Pancreas (tissue), 10 donors: ENCODE measurements at regions not wholly inside any gene's neighbourhood (a gene's known extent, or its start where the extent isn't known, plus 50 kb on each side); places are given as distances from the start of the nearest gene placed in this dataset.

Experiments used
- ATAC-seq, 4 donors: fragments of 200-7000 bp; cut with Tn5 transposase; one replicate each; pipeline versions ENCODE4 v1.8.0 to v1.9.1; 2020; ENCODE audit warnings: mild to moderate bottlenecking in 4 of 4, moderate library complexity in 4 of 4
- DNase-seq, 6 donors: peaks; one replicate each; pipeline ENCODE4 v3.0.0-alpha.2; 2020
- FAIRE-seq: peaks from 2 replicates; lab custom pipeline; 2012; peaks lifted over from hg19 to GRCh38; lab: Jason Lieb, UNC
- H3K27ac ChIP-seq, 4 donors: fragments of 200-600 bp; sonication (generic); 1 replicate in 3 of 4; 2 replicates in 1 of 4; pipeline versions ENCODE4 v1.5.0 to v1.8.0; 2020
- H3K27me3 ChIP-seq, 4 donors: fragments of 200-600 bp; one replicate each; pipeline ENCODE4 v1.8.0; 2021
- H3K36me3 ChIP-seq, 3 donors: fragments of 200-600 bp; sonication (generic) in 1 of 3; one replicate each; pipeline versions ENCODE4 v1.5.0 to v1.8.0; 2020 to 2021
- H3K4me1 ChIP-seq, 3 donors: fragments of 200-600 bp; one replicate each; pipeline ENCODE4 v1.8.0; 2021
- H3K4me3 ChIP-seq, 4 donors: fragments of 200-600 bp; sonication (generic) in 2 of 4; one replicate each; pipeline versions ENCODE4 v1.5.0 to v1.8.0; 2020 to 2021
- H3K9me3 ChIP-seq, 4 donors: fragments of 200-600 bp; one replicate each; pipeline ENCODE4 v1.8.0; 2021
- CTCF ChIP-seq, 4 donors: fragments of 200-600 bp; sonication (generic) in 3 of 4; IDR thresholded peaks; one replicate each; pipeline versions ENCODE4 v1.5.0 to v1.8.0; 2021; ENCODE audit warnings: antibody characterized with exemption in 4 of 4
- WGBS, 2 donors: extraction: QIAGEN DNeasy Blood & Tissue Kit; methylation state at CpG; one replicate each; pipeline ENCODE4 v1.1.7; 2013; 5-methylcytosine and 5-hydroxymethylcytosine counted together
- intact Hi-C, 3 donors: fragments of 100-400 bp; cut with DNase I; formaldehyde crosslinking; loops; one replicate each; pipeline versions ENCODE4 v1.11.1 to v1.14.2; 2022
- donor health status: healthy with polysubstance abuse.
- donor health status: DM: no; HTN: no; CAD: no; lungs with moderate emphysema.
- donor health status: DM: no; HTN: no; CAD: no.
- donor health status: control.
- donor health status: control.
- donor health status: Bipolar disorder and iron deficiency.
- donor health status: DM: yes; HTN: yes; CAD: no.
- donor health status: DM: no; HTN: no; CAD: no.
- donor health status: DM: no; HTN: no; CAD: no.
- donor health status: DM: yes; HTN: yes; CAD: no.

- H3K9me3 ChIP-seq = no peaks in the 10 kb centered on the region
- WGBS, 2 donors = 70 to 83% methylated on average over 3 of the region's 3 CpGs
- no peak overlapping the region for H3K4me3 ChIP-seq
- DNase-seq = no peak
- intact Hi-C loops = no loop called here
- TF ChIP-seq CTCF (IDR thresholded peaks at IDR 0.05) = no peak
- FAIRE-seq = no peak
- no peaks in the 10 kb centered on the region for H3K4me1 ChIP-seq
- no peak for ATAC-seq
- no peaks in the 10 kb centered on the region for H3K27me3 ChIP-seq
- H3K36me3 ChIP-seq = no peaks in the 10 kb centered on the region
- no peak overlapping the region for H3K27ac ChIP-seq
These were observed 365.1 kb upstream of the NOCT start for GRCh38 chr4:138650495-138650894.

- no peak for TF ChIP-seq CTCF (IDR thresholded peaks at IDR 0.05)
- H3K27ac ChIP-seq = no peak overlapping the region
- no peak overlapping the region for H3K4me3 ChIP-seq
- DNase-seq (no peak), FAIRE-seq (no peak), ATAC-seq (no peak)
- no peaks in the 10 kb centered on the region for H3K36me3 ChIP-seq
- no peaks in the 10 kb centered on the region for H3K9me3 ChIP-seq
- intact Hi-C loops = no loop called here
- H3K27me3 ChIP-seq = no peaks in the 10 kb centered on the region
- 88 to 91% methylated on average over 2 of the region's 2 CpGs for WGBS, 2 donors
- no peaks in the 10 kb centered on the region for H3K4me1 ChIP-seq
These were observed 368.1 kb upstream of the NOCT start for GRCh38 chr4:138647433-138647832.

- Histone ChIP-seq H3K9me3 (no peaks in the 10 kb centered on the region), H3K27ac (no peak overlapping the region), H3K36me3 (no peaks in the 10 kb centered on the region), H3K27me3 (no peaks in the 10 kb centered on the region), H3K4me1 (no peaks in the 10 kb centered on the region), H3K4me3 (no peak overlapping the region)
- TF ChIP-seq CTCF (IDR thresholded peaks at IDR 0.05) = no peak
- ATAC-seq (no peak), FAIRE-seq (no peak), DNase-seq (no peak)
- 54 to 81% methylated on average over 4 of the region's 4 CpGs for WGBS, 2 donors
- intact Hi-C loops = no loop called here
These were observed 369.2 kb upstream of the NOCT start for GRCh38 chr4:138646383-138646782.

- no peak for DNase-seq
- Histone ChIP-seq H3K27me3 (no peaks in the 10 kb centered on the region), H3K4me3 (no peak overlapping the region), H3K4me1 (no peaks in the 10 kb centered on the region), H3K9me3 (no peaks in the 10 kb centered on the region), H3K27ac (no peak overlapping the region), H3K36me3 (no peaks in the 10 kb centered on the region)
- FAIRE-seq = no peak
- ATAC-seq = no peak
- intact Hi-C loops = no loop called here
- TF ChIP-seq CTCF (IDR thresholded peaks at IDR 0.05) = no peak
- 60 to 76% methylated on average over 4 of the region's 4 CpGs for WGBS, 2 donors
These were observed 370.3 kb upstream of the NOCT start for GRCh38 chr4:138645289-138645688.

- WGBS, 2 donors = 34 to 36% methylated on average over 5 of the region's 5 CpGs
- H3K4me1 ChIP-seq = no peaks in the 10 kb centered on the region
- no peak overlapping the region for H3K27ac ChIP-seq
- ATAC-seq (no peak), FAIRE-seq (no peak), DNase-seq (no peak)
- TF ChIP-seq CTCF (IDR thresholded peaks at IDR 0.05) = no peak
- no peaks in the 10 kb centered on the region for H3K9me3 ChIP-seq
- intact Hi-C loops = no loop called here
- H3K36me3 ChIP-seq = no peaks in the 10 kb centered on the region
- no peaks in the 10 kb centered on the region for H3K27me3 ChIP-seq
- H3K4me3 ChIP-seq = no peak overlapping the region
These were observed 371.3 kb upstream of the NOCT start for GRCh38 chr4:138644322-138644721.
